GM23338 (cell line): ENCODE measurements at regions not wholly inside any gene's neighbourhood (a gene's known extent, or its start where the extent isn't known, plus 50 kb on each side); places are given as distances from the start of the nearest gene placed in this dataset.
"Not testable (repeated sequence)": the region's sequence is repeated elsewhere in the genome, so short reads cannot be mapped to it uniquely, and the experiment has no call there.

Experiments used
- ATAC-seq: fragments of 200-7000 bp; cut with Tn5 transposase; 3 replicates; pipeline ENCODE4 v1.9.1; 2020
- DNase-seq: peaks from one replicate; pipeline ENCODE4 v3.0.0-alpha.2; 2015; ENCODE audit warnings: low spot score
- H2AFZ ChIP-seq: fragments of 200-600 bp; sonication (generic); 2 replicates; pipeline ENCODE4 v1.8.0; 2016; ENCODE audit warnings: antibody characterized with exemption, mild to moderate bottlenecking, moderate library complexity
- H3F3A ChIP-seq: fragments of 200-600 bp; sonication (generic); replicated peaks from 2 replicates; pipeline ENCODE4 v1.8.0; 2017; ENCODE audit warnings: antibody characterized with exemption, mixed run types, low read depth
- H3K27ac ChIP-seq: fragments of 200-600 bp; sonication (generic); 2 replicates; pipeline ENCODE4 v1.6.1; 2016; ENCODE audit warnings: low read depth
- H3K27me3 ChIP-seq: fragments of 200-600 bp; sonication (generic); 2 replicates; pipeline ENCODE4 v1.8.0; 2016; ENCODE audit warnings: mild to moderate bottlenecking, mixed run types, moderate library complexity; ENCODE audit not compliant: insufficient read depth
- H3K36me3 ChIP-seq: fragments of 200-600 bp; sonication (generic); 2 replicates; pipeline ENCODE4 v1.8.0; 2016; ENCODE audit warnings: mild to moderate bottlenecking; ENCODE audit not compliant: insufficient read depth
- H3K4me1 ChIP-seq: fragments of 200-600 bp; sonication (generic); 2 replicates; pipeline ENCODE4 v1.8.0; 2016; ENCODE audit warnings: mild to moderate bottlenecking, moderate library complexity; ENCODE audit not compliant: insufficient read depth
- H3K4me2 ChIP-seq: fragments of 200-600 bp; sonication (generic); 2 replicates; pipeline ENCODE4 v1.7.1; 2017; ENCODE audit warnings: mixed run types
- H3K4me3 ChIP-seq: fragments of 200-600 bp; sonication (generic); 2 replicates; pipeline ENCODE4 v1.6.1; 2016; ENCODE audit warnings: mixed run types
- H3K79me2 ChIP-seq: fragments of 200-600 bp; sonication (generic); replicated peaks from 2 replicates; pipeline ENCODE4 v1.8.0; 2017; ENCODE audit warnings: mild to moderate bottlenecking; ENCODE audit not compliant: insufficient read depth
- H3K9me2 ChIP-seq: fragments of 200-600 bp; sonication (generic); 2 replicates; pipeline ENCODE4 v1.8.0; 2017; ENCODE audit not compliant: insufficient read depth
- H4K20me1 ChIP-seq: fragments of 200-600 bp; sonication (generic); replicated peaks from 2 replicates; pipeline ENCODE4 v1.8.0; 2017; ENCODE audit warnings: mild to moderate bottlenecking; ENCODE audit not compliant: insufficient read depth
- H3K27ac Mint-ChIP-seq: 2 replicates; pipeline ENCODE4 v1.8.0; 2020; ENCODE audit warnings: inconsistent platforms, mild to moderate bottlenecking, moderate library complexity, mixed read lengths
- H3K27me3 Mint-ChIP-seq: 3 replicates; pipeline ENCODE4 v1.8.0; 2022; ENCODE audit warnings: low read depth, mild to moderate bottlenecking, moderate library complexity, mixed read lengths, inconsistent platforms; ENCODE audit not compliant: insufficient read depth, poor library complexity
- H3K36me3 Mint-ChIP-seq: 3 replicates; pipeline ENCODE4 v1.8.0; 2021; ENCODE audit warnings: low read depth, mild to moderate bottlenecking, inconsistent platforms, moderate library complexity, mixed read lengths
- H3K4me1 Mint-ChIP-seq: 3 replicates; pipeline ENCODE4 v1.8.0; 2020; ENCODE audit warnings: mild to moderate bottlenecking, inconsistent platforms, mixed read lengths
- H3K4me3 Mint-ChIP-seq: 3 replicates; pipeline ENCODE4 v1.8.0; 2021; ENCODE audit warnings: moderate library complexity, mild to moderate bottlenecking, inconsistent platforms, mixed read lengths
- H3K9me3 Mint-ChIP-seq: 3 replicates; pipeline ENCODE4 v1.8.0; 2020; ENCODE audit warnings: moderate library complexity, mild to moderate bottlenecking, inconsistent platforms, mixed read lengths

- peak overlapping the region; percentile 35; the same call in 1 of the 2 replicates for H3K4me3 ChIP-seq
- H3K9me3 Mint-ChIP-seq, H3K4me1 ChIP-seq, H3K4me1 Mint-ChIP-seq, H3K36me3 Mint-ChIP-seq, H3K27ac Mint-ChIP-seq, H3K79me2 ChIP-seq, H3F3A ChIP-seq, H3K27ac ChIP-seq, ATAC-seq, H3K36me3 ChIP-seq, H3K9me2 ChIP-seq, H2AFZ ChIP-seq, H4K20me1 ChIP-seq: not testable (repeated sequence)
- H3K27me3 ChIP-seq, result peaks cover 11% of the 10 kb centered on the region
- peak overlapping the region; percentile 68; the same call in 1 of the 2 replicates for H3K4me2 ChIP-seq
- Mint-ChIP-seq H3K4me3 (peak overlapping the region; percentile 54), H3K27me3 (peaks cover 11% of the 10 kb centered on the region)
- peak; percentile 13 for DNase-seq
Measured at GRCh38 chr15:28455537-28456475, 77.0 kb downstream of the GOLGA8G start.

GRCh38 chr15:28454751-28455220 is 76.3 kb downstream of the GOLGA8F start:
- H3K27ac ChIP-seq, H3K36me3 Mint-ChIP-seq, H4K20me1 ChIP-seq, H3K79me2 ChIP-seq, H2AFZ ChIP-seq, H3F3A ChIP-seq, H3K9me2 ChIP-seq, H3K4me1 ChIP-seq, H3K9me3 Mint-ChIP-seq, H3K4me1 Mint-ChIP-seq, H3K27ac Mint-ChIP-seq, H3K36me3 ChIP-seq: not testable (repeated sequence)
- H3K27me3 ChIP-seq, result peaks cover 11% of the 10 kb centered on the region
- peak overlapping the region; percentile 66; the same call in 1 of the 2 replicates for H3K4me2 ChIP-seq
- peak; percentile 22 for DNase-seq
- ATAC-seq, result peak; percentile 87
- H3K27me3 Mint-ChIP-seq, result peaks cover 11% of the 10 kb centered on the region
- peak overlapping the region; percentile 56 for H3K4me3 ChIP-seq
- peak overlapping the region; percentile 38; the same call in 1 of the 3 replicates for H3K4me3 Mint-ChIP-seq
